ENCODE measurements at regions not wholly inside any gene's neighbourhood (a gene's known extent, or its start where the extent isn't known, plus 50 kb on each side); places are given as distances from the start of the nearest gene placed in this dataset.
"Not testable (repeated sequence)": the region's sequence is repeated elsewhere in the genome, so short reads cannot be mapped to it uniquely, and the experiment has no call there.

DNA sequence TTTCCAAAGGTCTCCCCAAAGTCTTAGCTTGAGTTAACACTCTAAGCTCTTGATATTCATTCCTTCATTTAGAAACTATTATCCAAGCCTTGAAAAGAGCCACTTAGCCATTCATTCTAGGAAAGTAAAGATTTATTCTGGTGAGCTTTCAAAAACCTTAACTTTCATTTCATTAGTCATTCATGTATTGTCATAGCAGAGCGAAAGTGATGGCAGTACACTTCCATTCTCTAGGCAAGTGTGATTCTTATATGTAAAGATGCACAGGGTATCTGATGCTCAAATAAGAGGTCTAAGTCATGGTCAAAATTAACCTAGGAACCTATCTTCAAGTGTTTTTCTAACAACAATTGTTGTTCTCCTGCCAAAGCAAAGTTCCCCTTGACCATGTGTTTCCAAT, 553.0 kb upstream of the FANCL start:
- no peak for DNase-seq

DNA sequence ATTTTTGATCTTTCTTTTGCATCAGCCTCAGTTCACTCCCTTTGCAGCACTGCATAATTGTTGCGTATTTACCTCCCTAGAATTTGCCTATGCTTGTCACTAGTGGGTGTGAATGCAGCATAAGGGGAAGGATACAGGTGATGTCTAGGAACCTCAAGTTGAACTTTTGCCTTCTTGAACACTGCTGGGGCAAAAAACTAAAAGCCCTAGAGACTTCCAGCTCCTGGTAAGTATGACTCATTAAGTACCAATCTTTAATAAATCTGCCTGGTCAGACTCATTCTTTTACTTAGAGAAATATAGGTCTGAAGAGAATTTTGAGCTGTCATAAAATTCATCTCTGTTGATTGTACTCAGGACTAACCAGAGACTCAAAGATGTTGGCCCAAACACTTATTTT, 547.3 kb upstream of the FANCL start:
- no peak for DNase-seq

DNA sequence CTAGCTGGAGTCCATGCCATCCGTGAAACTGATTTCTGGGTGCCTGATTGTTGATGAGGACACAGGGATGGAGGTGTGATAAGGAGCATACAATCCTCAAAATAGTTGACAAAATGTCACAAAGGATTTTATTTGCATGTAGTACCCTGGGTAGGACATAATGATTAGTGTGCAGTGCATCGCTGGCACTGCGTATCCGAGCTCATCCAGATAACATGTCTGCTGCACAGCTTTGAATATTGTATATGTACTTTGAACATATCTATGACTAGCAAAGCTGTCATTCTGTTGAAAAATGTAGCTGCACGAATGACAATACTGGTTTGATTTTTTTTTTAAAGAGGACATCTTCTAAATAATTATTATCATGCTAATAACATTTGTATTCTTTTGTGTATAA, 529.7 kb upstream of the FANCL start:
- no peak for DNase-seq

DNA sequence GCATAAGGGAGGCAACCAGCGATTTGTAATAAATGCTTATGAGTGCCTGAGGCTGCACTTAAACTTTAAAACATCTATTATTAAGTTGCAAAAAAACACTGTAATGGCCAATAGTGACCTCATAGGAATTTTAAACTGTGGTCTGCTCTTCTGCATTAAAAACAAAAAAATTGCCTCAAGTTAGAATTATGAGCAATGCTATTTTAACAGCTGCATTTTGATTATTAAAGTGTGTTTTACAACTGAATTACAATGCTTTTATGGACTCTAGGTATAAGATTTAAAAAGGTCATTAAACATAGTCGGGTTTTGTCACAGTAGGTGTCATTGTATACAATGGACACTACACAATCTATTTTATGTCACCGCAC, 528.7 kb upstream of the FANCL start:
- DNase-seq, result no peak

DNA sequence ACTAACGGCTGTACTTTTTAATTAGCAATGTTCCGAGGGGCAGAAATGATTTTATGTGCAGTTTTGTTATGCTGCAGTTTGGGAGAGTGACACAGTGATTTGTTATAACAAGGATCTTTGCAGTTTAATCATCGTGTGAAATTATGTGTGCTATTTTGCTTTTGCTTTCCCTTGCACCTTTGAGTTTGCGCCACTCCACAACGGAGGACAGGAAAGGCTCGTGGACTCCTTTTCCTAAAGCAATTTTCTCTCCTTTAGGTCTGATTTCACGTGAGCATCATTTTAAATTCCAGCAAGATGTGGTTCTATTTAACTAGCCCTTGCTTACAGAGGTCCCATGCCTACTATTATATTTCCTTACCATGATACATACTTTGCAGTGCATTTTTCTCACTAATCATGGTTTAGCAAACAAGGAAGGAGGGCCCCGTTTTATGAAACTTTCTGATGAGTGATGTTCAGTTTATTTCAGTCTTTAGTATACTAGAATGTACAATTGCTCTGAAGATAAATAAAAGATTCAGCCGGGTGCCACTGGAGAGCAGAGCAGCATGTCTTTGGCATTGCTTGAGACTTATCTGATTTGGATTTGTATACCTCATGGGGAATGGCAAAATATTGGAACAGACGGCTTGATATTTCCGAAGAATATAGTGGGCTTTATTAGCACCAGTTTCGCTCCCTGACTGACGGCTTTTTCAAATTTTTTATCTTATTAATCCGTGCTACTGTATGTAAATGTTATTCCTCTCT, 528.2 kb upstream of the FANCL start:
- DNase-seq, result no peak

DNA sequence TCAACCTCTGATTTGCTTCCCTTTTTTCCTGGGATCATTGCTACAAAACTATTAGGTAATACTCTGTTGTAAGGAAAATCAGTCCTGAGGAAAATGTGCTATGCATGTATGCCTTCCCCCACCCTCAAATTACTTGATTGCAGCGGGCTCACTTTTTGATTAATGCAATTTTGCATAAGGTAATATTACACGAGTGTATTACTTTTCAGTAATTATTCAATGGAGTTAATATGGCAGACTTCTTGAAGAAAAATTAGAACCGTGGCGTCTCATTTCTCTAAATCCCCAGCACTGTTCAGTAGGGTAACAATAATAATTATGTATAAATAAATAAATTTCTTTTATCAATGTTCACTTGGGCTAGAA, 527.6 kb upstream of the FANCL start:
- DNase-seq, result no peak

DNA sequence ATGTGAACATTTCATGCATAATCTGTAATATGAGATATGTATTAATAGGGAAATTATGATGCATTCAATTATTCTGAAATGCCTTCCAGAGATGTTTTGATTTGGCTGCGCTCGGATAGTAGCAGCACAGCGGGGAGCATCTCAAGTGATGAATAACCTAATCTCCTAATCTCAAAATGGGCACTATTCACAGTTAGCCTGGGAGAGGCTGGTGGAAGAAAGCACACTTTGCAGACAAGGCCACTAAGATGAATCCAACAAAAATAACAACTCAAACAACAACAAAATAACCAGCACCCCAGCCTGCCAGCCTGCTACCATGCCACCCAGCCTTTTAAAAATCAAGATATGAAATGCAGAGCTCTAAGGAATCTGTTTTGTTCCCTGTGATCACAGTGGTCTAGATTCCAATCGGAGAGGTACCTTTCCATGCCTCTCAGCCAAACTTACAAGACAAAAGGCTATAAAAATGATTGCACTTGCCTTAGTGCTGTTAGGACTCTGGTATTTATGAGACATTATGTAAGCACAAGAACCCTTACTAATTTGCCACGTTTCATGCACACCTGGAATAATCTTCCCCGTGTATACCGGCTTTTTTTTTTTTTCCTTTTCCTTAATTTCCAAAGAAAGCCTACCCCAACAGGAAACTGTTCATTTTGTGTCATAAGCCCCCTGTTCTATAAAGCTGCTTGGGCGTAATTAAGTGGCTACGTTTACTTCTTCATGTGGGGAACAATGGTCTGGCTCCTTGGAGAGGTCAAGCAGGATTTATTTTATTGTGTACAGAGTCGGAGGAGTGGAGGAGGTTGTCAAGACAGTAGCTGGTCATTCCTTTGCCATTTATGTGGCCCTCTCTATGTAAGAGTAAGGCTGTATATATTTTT, 526.9 kb upstream of the FANCL start:
- DNase-seq, result no peak

DNA sequence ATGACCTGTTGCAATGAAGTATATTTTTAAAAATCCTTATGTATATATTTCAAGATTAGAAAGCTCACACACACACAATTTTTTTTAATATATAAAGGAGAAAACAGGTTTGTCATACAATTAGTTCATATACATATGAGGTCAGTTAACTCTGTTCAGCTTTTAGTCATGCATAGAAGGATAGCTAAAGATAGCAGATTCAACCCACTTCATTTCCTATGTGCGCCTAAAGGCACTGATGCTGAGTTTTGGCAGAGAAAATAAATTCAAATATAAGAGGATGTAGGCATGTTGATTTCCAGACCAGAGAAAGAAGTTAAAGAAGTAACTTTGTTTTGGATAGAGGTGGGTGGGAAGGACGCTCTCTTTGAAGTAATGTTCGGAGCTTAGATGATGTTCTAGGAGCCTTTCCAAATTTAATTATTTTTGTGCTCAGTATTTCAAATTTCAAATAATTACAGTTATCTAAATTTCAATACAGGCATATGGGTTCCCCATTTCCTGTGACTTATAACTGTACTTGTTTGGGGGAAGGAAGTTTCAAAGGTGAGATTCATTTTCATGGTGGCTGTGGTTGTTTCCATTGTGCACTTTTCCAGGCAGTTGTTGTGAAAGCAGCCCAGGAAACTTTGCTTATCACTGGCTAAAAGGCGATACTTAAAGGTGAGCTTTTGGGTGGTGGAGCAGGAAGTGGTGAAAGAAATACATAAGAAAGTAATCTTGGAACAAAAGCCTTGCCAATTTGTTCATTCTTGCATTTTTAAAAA, 523.4 kb upstream of the FANCL start:
- no peak for DNase-seq

DNA sequence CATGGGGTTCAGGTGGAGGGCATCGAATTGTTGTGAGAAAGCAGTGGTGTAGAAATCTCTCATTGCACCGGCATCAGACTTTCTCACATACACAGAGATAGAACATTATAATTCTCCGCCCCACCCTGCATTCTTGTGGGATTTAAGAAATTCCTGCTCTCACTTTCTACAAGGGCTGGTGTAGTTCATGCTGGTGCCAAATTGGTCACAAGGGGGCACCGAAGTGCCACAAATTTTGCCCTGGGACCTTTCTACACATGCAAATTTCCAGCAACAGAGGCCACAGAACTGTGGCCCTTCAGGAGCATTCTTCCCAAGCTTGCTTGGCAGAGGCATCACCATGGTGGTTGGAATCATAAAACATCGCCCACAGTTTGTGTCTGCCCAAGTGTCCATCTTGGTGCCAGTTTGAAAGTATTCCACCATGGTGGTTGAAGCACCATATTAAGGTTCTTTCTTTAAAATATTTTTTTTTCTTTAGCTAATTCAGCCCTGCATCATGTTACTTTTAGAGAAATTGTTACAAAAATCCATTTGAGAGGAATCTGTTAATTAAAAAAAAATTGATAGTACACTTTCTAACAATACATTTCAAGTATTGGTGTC, 521.2 kb upstream of the FANCL start:
- DNase-seq, result peak; percentile 88

DNA sequence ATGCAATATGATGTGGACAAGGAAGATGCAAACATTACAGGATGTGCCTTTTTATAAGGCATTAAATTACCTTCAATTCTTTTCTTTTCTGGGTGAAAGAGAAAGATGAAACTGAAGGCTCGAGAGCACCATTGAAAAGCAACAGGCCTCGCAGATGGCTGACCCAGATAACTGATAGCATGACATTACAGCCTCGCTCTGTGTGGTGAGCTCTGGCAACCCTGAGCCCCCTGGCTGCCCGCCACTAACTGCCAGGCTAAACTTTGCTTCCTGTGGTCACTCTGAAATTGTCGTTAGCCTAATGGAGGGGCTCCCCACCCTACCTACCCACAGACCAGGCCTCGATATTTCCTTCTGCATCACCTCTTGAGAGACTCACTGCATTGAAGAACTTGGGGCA, 516.8 kb upstream of the FANCL start:
- DNase-seq, result peak; percentile 52

DNA sequence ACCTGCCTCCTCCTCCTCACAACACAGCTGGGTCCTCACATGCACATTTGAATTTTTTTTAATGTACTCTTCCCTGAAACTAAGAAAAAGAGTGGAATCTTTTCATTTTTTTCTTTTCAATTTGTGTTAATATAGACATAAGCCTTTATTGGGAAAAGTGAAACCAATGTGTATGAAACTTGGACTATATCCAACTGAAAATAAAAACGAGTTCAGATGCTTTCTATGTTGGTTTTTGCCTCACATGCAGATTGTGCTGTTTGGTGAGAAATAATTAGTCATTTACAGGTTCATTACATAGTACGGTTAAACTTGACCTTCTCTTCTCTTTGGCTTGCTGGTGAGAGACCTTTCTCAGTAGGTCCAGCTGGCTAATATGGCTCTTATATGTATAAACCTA, 515.2 kb upstream of the FANCL start:
- DNase-seq, result no peak

DNA sequence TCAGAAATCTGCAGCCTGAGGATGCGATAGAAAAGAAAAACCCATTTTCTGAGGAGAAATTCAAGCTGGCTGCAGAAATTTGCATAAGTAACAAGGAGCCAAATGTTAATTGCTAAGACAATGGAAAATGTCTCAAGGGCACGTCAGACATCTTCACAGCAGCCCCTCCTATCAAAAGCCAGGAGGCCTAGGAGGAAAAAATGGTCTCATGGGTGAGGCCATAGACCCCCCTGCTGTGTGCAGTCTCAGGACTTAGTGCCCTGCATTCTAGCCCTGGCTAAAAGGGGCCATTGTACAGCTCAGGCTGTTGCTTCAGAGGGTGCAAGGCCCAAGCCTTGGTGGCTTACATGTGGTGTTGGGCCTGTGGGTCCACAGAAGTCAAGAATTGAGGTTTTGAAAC, 511.4 kb upstream of the FANCL start:
- DNase-seq, result not testable (repeated sequence)

DNA sequence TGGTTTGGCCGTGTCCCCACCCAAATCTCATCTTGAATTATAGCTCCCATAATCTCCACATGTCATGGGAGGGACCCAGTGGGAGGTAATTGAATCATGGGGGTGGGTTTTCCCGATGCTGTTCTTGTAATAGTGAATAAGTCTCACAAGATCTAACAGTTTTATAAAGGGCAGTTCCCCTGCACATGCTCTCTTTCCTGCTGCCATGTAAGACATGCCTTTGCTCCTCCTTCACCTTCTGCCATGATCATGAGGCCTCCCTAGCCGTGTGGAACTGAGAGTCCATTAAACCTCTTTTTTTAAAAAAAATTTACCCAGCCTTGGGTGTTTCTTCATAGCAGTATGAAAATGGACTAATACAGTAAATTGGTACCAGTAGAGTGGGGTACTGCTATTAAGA, 510.6 kb upstream of the FANCL start:
- DNase-seq, result not testable (repeated sequence)

DNA sequence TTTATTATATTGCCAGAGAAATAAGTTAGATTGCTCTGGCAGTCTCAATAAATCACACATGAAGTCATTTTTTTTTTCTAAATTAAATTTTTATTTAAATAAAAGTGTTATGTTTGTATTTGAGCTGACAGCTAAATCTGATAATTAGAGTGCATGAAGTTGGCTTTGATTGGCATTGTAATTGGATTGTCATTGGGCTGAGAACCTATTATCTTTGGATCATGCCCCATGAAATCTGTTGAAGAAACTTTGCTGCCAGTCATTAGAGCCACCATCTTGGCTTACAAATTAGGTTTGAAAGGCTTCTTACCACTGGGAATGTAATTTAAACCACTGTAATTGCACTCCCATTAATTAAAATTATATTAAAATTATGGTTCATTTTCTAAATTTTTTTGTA, 507.9 kb upstream of the FANCL start:
- DNase-seq, result no peak

DNA sequence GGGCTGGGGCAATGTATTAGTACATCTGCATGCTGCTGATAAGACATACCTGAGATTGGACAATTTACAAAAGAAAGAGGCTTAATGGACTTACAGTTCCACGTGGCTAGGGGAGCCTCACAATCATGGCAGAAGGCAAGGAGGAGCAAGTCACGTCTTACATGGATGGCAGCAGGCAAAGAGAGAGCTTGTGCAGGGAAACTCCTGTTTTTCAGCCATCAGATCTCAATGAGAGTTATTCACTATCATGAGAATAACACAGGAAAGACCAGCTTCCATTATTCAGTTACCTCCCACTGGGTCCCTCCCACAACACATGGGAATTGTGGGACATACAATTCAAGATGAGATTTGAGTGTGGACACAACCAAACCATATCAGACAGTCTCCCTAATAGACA, 504.2 kb upstream of the FANCL start:
- not testable (repeated sequence) for DNase-seq

DNA sequence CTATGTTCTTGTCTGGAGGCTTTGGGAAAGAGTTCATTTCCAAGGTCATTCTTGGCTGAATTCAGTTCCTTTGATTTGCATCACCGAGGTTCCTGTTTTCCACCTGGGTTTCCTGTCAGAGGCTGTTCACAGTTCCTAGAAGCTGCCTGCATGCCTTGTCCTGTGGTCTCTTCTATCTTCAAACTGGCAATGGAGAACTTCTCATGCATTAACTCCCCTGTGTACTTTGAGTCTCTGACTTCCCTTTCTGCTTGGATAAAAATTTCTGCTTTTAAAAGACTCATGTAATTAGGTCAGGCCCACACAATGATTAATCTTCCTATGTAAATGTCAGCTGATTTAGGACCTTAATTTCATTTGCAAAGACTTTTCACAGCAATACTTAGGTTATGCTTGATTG, 499.3 kb upstream of the FANCL start:
- no peak for DNase-seq

DNA sequence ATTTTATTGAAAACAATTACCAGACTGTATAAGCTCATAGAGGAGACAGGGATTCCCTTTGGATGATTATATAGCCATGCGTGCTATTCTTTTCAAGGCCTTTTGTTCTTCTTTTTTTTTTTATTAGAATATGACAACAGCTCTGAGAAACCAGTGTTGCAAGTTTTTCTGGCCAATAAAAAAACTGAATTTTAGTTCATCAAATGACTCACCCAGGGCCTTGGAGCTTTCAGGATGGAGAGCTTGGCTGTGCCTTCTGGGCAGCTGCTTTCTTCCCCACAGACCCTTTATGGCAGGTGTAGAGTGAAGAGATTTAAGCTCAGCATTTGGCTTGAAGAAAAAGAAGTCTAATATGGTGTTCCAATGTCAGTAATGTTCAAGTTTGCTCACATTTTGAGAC, 497.9 kb upstream of the FANCL start:
- no peak for DNase-seq

DNA sequence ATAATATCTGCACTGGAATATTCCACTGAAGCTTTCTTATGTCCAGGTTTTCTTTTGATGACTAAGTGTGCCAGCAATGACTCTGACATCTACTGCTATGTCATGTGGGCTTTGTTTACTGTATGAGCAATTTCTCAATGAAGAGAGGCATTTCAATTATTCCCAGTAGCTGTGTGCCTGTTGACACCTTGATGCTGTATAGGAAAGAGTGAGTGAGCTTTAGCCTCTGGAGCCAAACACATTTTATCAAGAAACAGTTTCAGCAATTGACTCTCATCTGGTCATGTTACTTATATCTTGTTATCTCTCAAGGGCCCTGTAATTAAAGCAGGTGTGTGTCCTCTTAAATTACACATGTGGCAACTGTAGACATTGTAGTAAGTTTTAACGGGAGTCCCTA, 493.2 kb upstream of the FANCL start:
- DNase-seq, result no peak

DNA sequence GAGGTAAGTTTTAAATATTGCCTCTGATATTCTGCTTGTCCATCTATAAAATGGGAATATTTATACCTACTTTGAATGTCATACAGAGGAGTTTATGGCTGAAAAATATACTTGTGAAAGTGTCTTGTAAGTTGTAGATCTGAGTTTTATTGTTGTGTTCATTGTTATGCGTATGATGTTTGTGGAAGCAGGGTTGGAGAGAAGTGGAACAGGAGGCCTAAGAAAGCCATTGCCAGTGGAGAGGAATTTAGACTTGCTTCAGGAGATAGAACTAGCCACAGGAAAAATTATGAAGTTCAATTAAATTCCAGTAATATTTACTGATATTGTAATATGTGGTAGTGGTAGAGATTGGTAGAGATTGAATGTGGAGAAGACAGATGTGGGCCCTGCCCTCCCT, 491.9 kb upstream of the FANCL start:
- DNase-seq, result no peak

DNA sequence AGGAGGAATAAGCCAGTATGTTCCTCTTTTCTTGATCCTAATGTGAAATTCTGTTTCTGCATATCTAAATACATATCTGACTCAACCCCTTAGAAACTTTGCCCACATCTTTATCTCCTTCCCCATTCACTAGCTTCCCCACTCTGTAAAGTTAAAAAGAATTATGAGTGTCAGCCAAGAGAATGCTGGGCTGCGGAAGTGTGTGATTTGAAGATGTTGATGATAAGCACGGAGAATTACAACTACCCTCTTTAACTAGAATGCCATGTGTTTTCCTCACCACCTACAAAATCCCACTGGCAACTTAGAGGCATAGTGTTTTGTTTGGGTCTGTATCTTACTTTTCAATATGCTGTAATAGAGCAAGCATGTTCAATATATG, 490.4 kb upstream of the FANCL start:
- no peak for DNase-seq

DNA sequence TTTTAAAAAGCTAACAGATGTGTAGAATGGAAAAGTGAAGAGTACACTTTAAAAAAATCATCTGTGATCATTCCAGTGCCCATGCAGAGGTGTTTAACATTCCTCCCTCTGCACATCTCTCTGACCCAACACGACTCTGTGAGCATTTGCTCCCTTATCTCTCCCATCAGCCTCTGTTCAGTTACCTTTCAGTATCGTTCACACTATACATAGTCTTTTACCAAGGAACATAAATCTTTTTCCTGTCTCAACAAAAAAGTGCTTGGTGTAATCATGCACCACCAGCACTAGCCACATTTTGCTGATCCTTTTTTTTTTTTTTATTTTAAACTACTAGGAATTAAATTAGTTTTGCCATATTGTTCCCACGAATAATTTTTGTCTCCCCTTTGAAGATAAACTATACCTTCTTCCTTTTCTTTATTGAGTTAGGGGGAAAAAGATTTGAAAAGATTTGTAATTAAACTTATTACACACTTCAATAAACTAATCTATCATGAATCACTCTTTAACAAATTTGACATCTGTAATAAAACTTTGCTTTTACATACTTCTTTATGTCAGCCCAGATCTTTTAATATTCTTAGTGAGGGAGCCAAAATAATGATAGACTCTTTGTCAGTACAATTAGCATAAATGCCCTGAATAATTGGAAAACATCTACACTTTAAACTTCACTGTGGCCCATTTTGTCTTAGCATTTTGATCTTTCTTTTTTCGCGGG, 489.8 kb upstream of the FANCL start:
- DNase-seq, result no peak

DNA sequence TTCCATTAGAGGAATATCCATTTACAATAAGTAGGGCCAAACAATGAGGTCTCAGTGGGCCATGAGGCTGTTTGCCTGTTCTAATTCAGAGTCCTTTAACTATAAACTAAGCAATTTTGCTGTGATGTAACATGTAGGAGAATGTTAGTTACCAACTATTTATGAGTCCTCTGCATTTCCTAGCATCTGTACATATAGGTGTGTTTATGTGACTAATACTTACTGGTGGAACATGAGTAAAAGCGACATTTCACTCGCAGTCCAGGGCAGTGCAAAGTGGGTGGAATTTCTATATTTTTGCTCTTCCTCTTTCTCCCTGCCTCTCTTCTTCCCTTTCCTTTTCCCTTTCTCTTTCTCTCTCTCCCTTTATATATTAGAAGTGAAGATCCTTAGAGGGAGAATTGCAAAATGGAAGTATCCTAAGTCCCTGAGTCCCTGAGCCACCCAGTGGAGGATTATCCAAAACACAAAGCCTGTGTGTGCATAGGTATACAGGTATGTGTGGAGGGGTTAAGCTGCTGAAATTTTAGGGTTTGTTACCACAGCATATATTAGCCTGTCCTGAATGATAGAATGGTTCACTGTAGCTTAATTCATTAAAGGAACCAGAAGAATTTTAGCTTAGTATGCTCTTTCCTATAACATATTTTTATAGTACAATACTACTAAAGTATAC, 487.0 kb upstream of the FANCL start:
- no peak for DNase-seq

Data from islet precursor cell (in vitro differentiated cells).